ENCODE measurements at regions not wholly inside any gene's neighbourhood (a gene's known extent, or its start where the extent isn't known, plus 50 kb on each side); places are given as distances from the start of the nearest gene placed in this dataset.
"Not testable (repeated sequence)": the region's sequence is repeated elsewhere in the genome, so short reads cannot be mapped to it uniquely, and the experiment has no call there.

- DNase-seq (ENCODE audit: low read depth): no peak
These were observed 51.9 kb upstream of the ALX4 start for GRCh38 chr11:44361813-44362212.

GRCh38 chr11:44363116-44363515 is 53.2 kb upstream of the ALX4 start:
- no peak for DNase-seq (ENCODE audit: low read depth)

- DNase-seq (ENCODE audit: low read depth): no peak
These were observed 54.7 kb upstream of the ALX4 start for GRCh38 chr11:44364596-44364995.

GRCh38 chr11:44365616-44366015 is 55.7 kb upstream of the ALX4 start:
- no peak for DNase-seq (ENCODE audit: low read depth)

- no peak for DNase-seq (ENCODE audit: low read depth)
These were observed 56.1 kb upstream of the ALX4 start for GRCh38 chr11:44366026-44366425.

GRCh38 chr11:44366741-44367140 is 56.8 kb upstream of the ALX4 start:
- no peak for DNase-seq (ENCODE audit: low read depth)

GRCh38 chr11:44367452-44367851 is 57.5 kb upstream of the ALX4 start:
- no peak for DNase-seq (ENCODE audit: low read depth)

- no peak for DNase-seq (ENCODE audit: low read depth)
These were observed 58.9 kb upstream of the ALX4 start for GRCh38 chr11:44368886-44369285.

- not testable (repeated sequence) for DNase-seq (ENCODE audit: low read depth)
These were observed 61.1 kb upstream of the ALX4 start for GRCh38 chr11:44371042-44371441.

- DNase-seq (ENCODE audit: low read depth): no peak
These were observed 61.8 kb upstream of the ALX4 start for GRCh38 chr11:44371706-44372105.

GRCh38 chr11:44372989-44373388 is 63.0 kb upstream of the ALX4 start:
- no peak for DNase-seq (ENCODE audit: low read depth)

- DNase-seq (ENCODE audit: low read depth): no peak
These were observed 64.1 kb upstream of the ALX4 start for GRCh38 chr11:44374001-44374400.

- DNase-seq (ENCODE audit: low read depth): no peak
These were observed 66.5 kb upstream of the ALX4 start for GRCh38 chr11:44376423-44376822.

- DNase-seq (ENCODE audit: low read depth): no peak
These were observed 67.2 kb upstream of the ALX4 start for GRCh38 chr11:44377121-44377520.

GRCh38 chr11:44377914-44378321 is 68.0 kb upstream of the ALX4 start:
- DNase-seq (ENCODE audit: low read depth): no peak

GRCh38 chr11:44379141-44380008 is 69.4 kb upstream of the ALX4 start:
- no peak for DNase-seq (ENCODE audit: low read depth)

- no peak for DNase-seq (ENCODE audit: low read depth)
These were observed 70.0 kb upstream of the ALX4 start for GRCh38 chr11:44380009-44380313.

- no peak for DNase-seq (ENCODE audit: low read depth)
These were observed 70.9 kb upstream of the ALX4 start for GRCh38 chr11:44380820-44381219.

GRCh38 chr11:44381261-44381660 is 71.3 kb upstream of the ALX4 start:
- no peak for DNase-seq (ENCODE audit: low read depth)

- DNase-seq (ENCODE audit: low read depth): no peak
These were observed 72.2 kb upstream of the ALX4 start for GRCh38 chr11:44382118-44382517.

GRCh38 chr11:44382656-44383240 is 72.8 kb upstream of the ALX4 start:
- DNase-seq (ENCODE audit: low read depth): no peak

GRCh38 chr11:44383246-44383645 is 73.3 kb upstream of the ALX4 start:
- DNase-seq (ENCODE audit: low read depth): no peak

GRCh38 chr11:44387415-44387814 is 77.5 kb upstream of the ALX4 start:
- DNase-seq (ENCODE audit: low read depth): no peak

- DNase-seq (ENCODE audit: low read depth): no peak
These were observed 77.9 kb upstream of the ALX4 start for GRCh38 chr11:44387825-44388224.

Data from ELR (cell line).